Prostate gland (tissue), 2 donors: ENCODE measurements at regions not wholly inside any gene's neighbourhood (a gene's known extent, or its start where the extent isn't known, plus 50 kb on each side); places are given as distances from the start of the nearest gene placed in this dataset.

Source experiments
- DNase-seq: peaks from one replicate; pipeline ENCODE4 v3.0.0-alpha.2; 2019; ENCODE audit warnings: low spot score
- H3K27ac ChIP-seq, 2 donors: fragments of 200-600 bp; sonication (generic); 2 replicates each; pipeline ENCODE4 v1.5.1; 2017 to 2019
- H3K27me3 ChIP-seq: fragments of 200-600 bp; sonication (generic); replicated peaks from 2 replicates; pipeline ENCODE4 v1.5.1; 2019; ENCODE audit not compliant: insufficient read depth
- H3K36me3 ChIP-seq, 2 donors: fragments of 200-600 bp; sonication (generic); 1 replicate in 1 of 2; 2 replicates in 1 of 2; pipeline versions ENCODE4 v1.5.1 to v1.8.1; 2017 to 2019
- H3K4me1 ChIP-seq: fragments of 200-600 bp; sonication (generic); replicated peaks from 2 replicates; pipeline ENCODE4 v1.5.1; 2019
- H3K4me3 ChIP-seq, 2 donors: fragments of 200-600 bp; sonication (generic); 2 replicates each; pipeline ENCODE4 v1.5.1; 2017 to 2019
- H3K9me3 ChIP-seq: fragments of 200-600 bp; sonication (generic); 2 replicates; pipeline ENCODE4 v1.5.1; 2017
- POLR2A ChIP-seq: fragments of 450-650 bp; IDR thresholded peaks from one replicate; pipeline ENCODE4 v1.6.1; 2016; ENCODE audit warnings: antibody characterized with exemption, mild to moderate bottlenecking
- POLR2AphosphoS5 ChIP-seq: sonication (generic); formaldehyde crosslinking; IDR thresholded peaks from one replicate; pipeline ENCODE4 v1.6.1; 2017; ENCODE audit warnings: antibody characterized with exemption
- WGBS: methylation state at CpG from one replicate; pipeline ENCODE4 v1.1.5; 2018; 5-methylcytosine and 5-hydroxymethylcytosine counted together
- intact Hi-C: fragments of 100-400 bp; cut with DNase I; formaldehyde crosslinking; loops from one replicate; pipeline ENCODE4 v1.14.2; 2022
- TF ChIP-seq, protein P1 (sequence below), 4 experiments: fragments of 200-600 bp in 2 of 4; fragments of 450-650 bp in 2 of 4; sonication (generic) in 2 of 4; IDR thresholded peaks; 1 replicate in 3 of 4; 2 replicates in 1 of 4; pipeline ENCODE4 v1.5.1; 2016 to 2019; ENCODE audit warnings: antibody characterized with exemption in 4 of 4, mild to moderate bottlenecking in 2 of 4, moderate library complexity in 2 of 4

DNA sequence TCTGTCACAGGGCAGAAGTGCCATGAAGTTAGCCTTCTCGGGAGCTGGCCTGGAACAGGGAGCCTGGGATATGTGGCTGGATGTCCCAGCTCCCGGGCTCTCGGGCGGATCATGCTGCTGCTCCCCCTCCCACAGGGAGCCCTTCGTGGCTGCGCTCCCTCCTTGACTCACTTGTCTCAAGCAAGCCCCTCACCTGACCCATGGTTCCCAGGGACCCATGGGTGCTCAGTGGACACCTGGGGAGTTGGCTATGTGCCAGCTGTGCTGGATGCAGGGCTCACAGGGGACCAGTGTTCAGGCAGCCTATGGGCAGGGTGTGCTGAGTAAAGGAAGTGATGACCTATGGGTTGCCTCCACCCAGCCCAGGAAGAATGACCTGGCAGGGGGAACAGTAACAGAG lies 213.1 kb upstream of the SGCG start:
- intact Hi-C loops, result no loop called here
- Histone ChIP-seq H3K4me3 (no peak overlapping the region), H3K4me1 (no peaks in the 10 kb centered on the region), H3K36me3 (no peaks in the 10 kb centered on the region), H3K27me3 (no peaks in the 10 kb centered on the region), H3K27ac (no peak overlapping the region), H3K9me3 (no peaks in the 10 kb centered on the region)
- DNase-seq, result no peak
- WGBS, result 86% methylated on average over 6 of the region's 6 CpGs
- TF ChIP-seq POLR2A (no peak), POLR2AphosphoS5 (no peak)
- TF ChIP-seq, protein P1, sequence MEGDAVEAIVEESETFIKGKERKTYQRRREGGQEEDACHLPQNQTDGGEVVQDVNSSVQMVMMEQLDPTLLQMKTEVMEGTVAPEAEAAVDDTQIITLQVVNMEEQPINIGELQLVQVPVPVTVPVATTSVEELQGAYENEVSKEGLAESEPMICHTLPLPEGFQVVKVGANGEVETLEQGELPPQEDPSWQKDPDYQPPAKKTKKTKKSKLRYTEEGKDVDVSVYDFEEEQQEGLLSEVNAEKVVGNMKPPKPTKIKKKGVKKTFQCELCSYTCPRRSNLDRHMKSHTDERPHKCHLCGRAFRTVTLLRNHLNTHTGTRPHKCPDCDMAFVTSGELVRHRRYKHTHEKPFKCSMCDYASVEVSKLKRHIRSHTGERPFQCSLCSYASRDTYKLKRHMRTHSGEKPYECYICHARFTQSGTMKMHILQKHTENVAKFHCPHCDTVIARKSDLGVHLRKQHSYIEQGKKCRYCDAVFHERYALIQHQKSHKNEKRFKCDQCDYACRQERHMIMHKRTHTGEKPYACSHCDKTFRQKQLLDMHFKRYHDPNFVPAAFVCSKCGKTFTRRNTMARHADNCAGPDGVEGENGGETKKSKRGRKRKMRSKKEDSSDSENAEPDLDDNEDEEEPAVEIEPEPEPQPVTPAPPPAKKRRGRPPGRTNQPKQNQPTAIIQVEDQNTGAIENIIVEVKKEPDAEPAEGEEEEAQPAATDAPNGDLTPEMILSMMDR (IDR thresholded peaks at IDR 0.05), result no peak

DNA sequence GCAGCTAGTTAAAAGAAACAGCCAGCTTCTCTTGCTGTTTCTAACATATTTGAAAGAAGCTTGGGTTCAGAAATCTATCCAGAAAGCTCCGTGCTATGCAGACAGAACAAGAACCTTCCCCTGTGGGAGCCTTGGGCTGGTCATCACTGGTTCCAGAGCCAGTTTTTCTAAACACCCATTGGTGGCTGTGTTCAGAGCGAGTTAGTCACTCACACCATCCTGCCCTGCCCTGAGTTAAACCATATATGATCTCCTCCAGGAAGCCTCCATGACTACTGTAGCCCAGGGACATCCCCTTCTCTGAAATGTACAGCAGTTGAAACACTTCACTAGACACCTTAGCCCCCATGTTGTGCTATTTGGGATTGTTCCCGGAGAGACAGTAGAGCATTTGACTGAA lies 200.8 kb upstream of the SGCG start:
- no peaks in the 10 kb centered on the region for H3K36me3 ChIP-seq
- no peak for DNase-seq
- no peaks in the 10 kb centered on the region for H3K27me3 ChIP-seq
- H3K4me3 ChIP-seq, result no peak overlapping the region
- 91% methylated on average over 3 of the region's 3 CpGs for WGBS
- intact Hi-C loops, result no loop called here
- H3K27ac ChIP-seq, result no peak overlapping the region
- H3K4me1 ChIP-seq, result no peaks in the 10 kb centered on the region
- TF ChIP-seq POLR2AphosphoS5, result no peak
- TF ChIP-seq POLR2A, result no peak
- TF ChIP-seq, protein P1 (IDR thresholded peaks at IDR 0.05), result no peak
- H3K9me3 ChIP-seq, result no peaks in the 10 kb centered on the region

DNA sequence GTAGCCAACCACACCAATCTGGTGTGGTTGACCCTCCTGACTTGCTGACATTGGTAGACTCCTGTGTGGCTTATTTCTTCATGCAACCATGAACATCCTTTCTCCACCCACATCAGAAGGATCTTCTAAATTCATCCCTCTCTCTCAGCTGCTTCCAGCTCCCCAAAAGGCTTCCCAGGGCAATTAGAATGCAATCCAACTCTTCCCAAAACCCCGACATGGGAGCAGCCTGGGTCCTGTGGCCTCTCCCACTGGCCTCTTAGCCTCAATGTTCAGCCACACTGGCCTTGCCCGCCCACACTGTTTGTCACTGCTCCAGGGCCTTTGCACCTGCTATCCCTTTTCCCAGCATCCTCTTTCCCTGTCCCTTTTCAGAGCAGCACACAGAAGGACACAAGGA lies 199.8 kb upstream of the SGCG start:
- Histone ChIP-seq H3K4me3 (no peak overlapping the region), H3K9me3 (no peaks in the 10 kb centered on the region), H3K4me1 (no peaks in the 10 kb centered on the region), H3K36me3 (no peaks in the 10 kb centered on the region), H3K27me3 (no peaks in the 10 kb centered on the region), H3K27ac (no peak overlapping the region)
- intact Hi-C loops, result no loop called here
- TF ChIP-seq, protein P1 (IDR thresholded peaks at IDR 0.05), result no peak
- TF ChIP-seq POLR2AphosphoS5, result no peak
- TF ChIP-seq POLR2A, result no peak
- DNase-seq, result no peak
- 98% methylated on average over 2 of the region's 2 CpGs for WGBS

DNA sequence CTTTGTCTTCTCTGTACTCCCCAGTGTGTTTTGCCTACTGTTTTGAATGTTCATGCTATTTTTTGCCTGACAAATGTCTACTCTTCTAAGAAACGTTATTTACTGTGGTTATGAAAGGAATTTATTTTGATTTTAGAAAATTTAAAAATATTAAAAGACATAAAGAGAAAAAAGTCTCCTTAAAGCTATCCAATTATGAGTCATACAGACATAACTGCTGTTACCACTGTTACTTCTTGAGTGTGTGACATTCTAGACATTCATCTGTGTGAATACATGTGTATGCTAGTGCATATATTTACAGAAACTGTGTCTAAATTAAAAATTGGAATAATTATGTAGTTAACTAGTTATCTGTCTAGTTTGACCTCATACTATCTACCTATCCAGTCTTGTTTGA lies 187.6 kb upstream of the SGCG start:
- TF ChIP-seq POLR2AphosphoS5 (no peak), POLR2A (no peak)
- TF ChIP-seq, protein P1 (IDR thresholded peaks at IDR 0.05), result no peak
- H3K4me3 ChIP-seq, result no peak overlapping the region
- no peaks in the 10 kb centered on the region for H3K4me1 ChIP-seq
- H3K27ac ChIP-seq, result no peak overlapping the region
- H3K36me3 ChIP-seq, result no peaks in the 10 kb centered on the region
- 47% methylated on average over 1 of the region's 1 CpG for WGBS
- no peak for DNase-seq
- intact Hi-C loops, result no loop called here
- no peaks in the 10 kb centered on the region for H3K9me3 ChIP-seq
- no peaks in the 10 kb centered on the region for H3K27me3 ChIP-seq

DNA sequence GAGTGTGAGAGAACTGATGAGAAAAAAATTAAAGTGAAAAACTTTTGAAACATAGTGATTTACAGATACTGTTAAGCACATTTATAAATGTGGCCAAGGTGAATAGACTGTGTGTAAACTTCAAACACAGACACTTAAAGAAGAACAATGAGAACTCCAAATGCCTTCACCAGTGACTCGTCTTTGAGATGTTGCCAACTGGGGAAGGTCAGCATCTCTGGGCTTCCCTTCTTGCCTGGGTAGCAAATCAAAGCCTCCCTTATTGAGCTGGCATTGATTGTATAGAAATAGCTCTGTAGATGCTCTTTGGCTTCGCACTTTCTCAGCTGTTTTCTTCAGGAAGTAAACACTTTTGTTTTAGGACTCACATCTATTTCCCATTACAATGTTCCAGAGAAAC lies 177.3 kb upstream of the SGCG start:
- H3K27me3 ChIP-seq, result no peaks in the 10 kb centered on the region
- intact Hi-C loops, result no loop called here
- no peaks in the 10 kb centered on the region for H3K4me1 ChIP-seq
- H3K9me3 ChIP-seq, result no peaks in the 10 kb centered on the region
- 48% methylated on average over 2 of the region's 2 CpGs for WGBS
- no peak for DNase-seq
- H3K36me3 ChIP-seq, result no peaks in the 10 kb centered on the region
- H3K4me3 ChIP-seq, result no peak overlapping the region
- no peak overlapping the region for H3K27ac ChIP-seq
- TF ChIP-seq POLR2A, result no peak
- no peak for TF ChIP-seq POLR2AphosphoS5
